HG02938 (cell line): ENCODE measurements at regions not wholly inside any gene's neighbourhood (a gene's known extent, or its start where the extent isn't known, plus 50 kb on each side); places are given as distances from the start of the nearest gene placed in this dataset.

Experiments
- ATAC-seq: cut with Tn5 transposase; IDR thresholded peaks from one replicate; pipeline ENCODE4 v1.9.1; 2021; ENCODE audit warnings: mild to moderate bottlenecking, moderate library complexity; ENCODE audit not compliant: unreplicated experiment

DNA sequence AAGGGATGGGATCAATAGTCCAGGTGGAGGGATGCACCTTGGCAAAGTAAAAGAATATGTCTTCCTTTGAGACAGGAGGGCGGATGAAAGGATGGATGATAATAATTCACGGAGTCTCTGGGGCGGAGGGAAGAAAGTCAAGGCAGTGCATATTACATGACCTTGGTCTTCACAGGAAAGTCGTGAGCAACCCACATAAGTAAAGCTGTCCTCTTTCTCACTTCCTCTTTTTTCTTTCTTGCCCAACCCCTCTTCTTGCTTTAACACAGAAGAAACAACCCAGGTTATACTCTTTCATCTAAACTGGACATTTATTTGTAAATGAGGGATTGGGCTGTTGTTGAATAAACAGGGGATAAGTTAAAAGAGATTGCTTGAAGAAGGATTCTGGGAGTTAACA is 168.7 kb upstream of the SKOR2 start:
- peak; percentile 80 for ATAC-seq

DNA sequence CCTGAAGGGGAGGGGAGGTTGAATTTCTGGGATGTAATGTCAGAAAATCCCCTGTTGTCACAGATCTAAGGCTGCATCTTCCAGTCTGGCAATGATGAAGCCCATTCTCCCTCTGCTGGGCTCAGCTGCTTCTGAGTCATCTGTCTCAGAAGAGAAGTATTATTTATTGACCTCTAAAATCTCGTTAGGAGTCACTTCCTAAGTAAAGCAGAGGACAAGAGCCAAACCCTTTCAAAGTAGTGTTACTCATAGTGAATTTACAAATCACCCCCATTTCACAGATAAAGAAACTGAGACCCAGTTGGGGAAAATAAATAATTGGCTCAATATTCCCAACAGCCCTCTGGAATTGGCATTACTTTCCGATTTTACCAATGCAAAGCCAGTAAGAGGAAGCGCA is 167.3 kb upstream of the SKOR2 start:
- ATAC-seq: no peak

DNA sequence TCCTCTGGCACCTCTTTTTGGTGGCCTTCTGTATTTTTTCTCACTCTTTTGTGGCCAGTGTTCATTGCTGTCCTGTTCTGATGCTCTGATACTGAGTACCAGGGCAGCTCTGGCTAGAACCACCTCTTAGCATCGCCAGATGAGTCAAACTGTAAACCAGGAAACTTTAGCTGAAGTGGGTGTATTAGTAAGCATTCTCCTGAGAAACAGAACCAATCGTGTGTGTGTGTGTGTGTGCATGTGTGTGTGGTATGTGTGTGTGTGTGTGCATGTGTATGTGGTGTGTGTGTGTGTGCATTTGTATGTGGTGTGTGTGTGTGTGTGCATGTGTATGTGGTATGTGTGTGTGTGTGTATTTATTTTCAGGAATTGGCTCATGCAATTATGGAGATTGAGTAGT is 166.3 kb upstream of the SKOR2 start:
- ATAC-seq: no peak

DNA sequence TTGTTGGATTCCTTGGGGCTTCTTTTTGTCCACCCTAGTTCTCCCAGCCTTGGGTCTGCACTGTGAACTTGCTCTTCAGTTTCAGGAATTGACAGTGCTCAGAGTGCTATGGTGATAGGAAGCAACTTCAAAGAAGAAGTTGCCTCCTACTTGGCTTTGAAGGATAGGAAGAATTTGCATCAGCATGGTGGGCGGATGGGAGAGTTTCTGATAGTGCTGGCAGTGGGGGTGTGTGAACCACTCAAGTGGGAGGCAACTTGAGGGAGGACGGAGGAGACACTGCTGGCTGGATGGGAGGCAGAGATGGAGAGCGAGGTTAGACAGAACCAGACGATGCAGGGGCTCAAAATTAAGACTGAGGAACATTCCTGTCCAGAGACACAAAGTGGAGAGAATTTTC is 164.4 kb upstream of the SKOR2 start:
- ATAC-seq: no peak

DNA sequence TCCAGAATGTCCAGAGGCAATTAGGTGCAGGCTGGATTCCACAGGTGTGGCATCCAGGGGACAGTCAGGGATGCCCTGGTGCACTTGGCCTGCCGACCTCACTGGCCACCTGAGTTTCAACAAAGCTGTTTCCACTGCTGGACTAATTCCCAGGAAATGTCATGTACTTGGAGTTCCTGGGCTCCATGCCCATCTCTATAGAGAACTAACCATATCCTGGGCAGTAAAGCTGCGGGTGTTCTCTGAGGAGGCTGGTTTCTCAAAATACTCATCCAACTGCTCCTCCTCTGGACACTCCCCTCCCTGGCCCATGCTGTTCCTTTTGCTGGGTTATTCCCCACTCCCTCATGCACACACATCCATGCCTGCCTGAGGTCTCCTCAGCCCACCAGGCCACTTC is 161.9 kb upstream of the SKOR2 start:
- no peak for ATAC-seq

DNA sequence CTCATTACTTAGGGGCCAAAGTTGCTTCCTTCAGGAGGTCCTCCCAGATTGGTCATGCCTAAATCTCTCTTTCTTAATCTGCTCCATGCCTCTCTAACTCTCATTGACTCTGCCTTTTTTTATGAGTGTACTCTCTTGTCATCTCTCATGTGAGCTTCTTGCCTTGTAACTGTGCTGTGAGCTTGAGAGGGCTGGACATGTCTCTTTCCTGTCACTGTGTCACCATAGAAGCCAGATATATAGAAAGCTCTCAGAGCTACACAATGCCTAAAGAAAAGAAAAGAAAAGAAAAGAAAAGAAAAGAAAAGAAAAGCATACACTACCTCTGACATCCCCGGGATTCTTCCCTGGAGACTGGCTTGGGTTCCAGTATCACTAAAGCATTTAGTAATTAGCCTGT is 161.5 kb upstream of the SKOR2 start:
- no peak for ATAC-seq

DNA sequence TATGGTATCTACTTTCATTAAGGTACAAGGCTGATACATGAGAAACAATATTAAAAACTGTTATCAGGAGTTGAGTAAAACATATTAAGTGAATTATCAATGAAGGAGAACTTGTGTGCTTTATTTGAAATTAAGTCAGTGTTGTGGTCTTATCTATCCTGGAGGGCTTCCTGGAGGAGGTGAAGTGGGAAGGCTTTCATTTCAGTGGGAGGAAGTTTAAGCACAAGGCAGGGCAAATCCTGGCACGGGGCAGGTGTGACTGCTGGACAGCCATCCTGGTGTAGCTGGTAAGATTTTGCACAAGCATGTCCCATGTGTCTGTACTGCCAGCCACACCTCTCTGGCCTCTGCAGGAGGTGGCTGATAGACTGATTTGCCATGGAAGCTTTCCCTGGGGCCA is 159.7 kb upstream of the SKOR2 start:
- ATAC-seq: no peak

DNA sequence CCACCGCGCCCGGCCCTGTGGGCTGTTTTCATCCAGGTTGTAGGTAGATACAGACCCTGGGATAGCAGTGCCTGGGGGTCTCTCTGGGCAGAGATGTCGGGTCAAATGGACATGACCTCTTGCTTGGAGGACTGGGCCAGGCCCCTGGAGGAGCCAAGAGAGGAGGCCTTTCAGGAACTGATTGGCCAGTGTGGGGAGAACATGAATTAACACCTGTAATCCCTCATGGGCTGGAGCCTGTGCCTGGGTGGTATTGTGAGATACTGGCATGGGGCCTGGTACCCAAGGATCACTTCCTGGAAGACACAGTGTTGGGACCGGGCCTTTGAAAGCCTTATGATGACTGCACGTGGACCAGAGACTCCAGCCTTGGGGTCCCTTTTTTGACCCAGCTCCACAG is 158.7 kb upstream of the SKOR2 start:
- no peak for ATAC-seq

DNA sequence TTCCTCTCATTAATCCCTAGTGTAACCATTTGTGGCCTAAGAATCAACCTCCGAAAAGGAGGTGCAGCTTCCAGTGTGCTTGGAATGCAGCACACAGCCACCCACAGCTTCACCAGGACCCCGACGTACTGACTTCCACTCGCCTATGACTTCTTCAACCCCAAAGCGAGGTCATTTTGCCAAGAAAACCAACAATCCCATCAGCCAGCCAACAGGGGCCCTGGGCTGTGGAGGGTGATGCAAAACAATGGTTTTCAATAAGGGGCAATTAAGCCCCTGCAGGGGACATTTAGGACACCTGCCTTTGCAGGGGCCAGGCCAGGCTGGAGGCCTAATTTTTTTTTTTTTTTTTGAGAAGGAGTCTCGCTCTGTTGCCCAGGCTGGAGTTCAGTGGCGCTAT is 158.1 kb upstream of the SKOR2 start:
- ATAC-seq: no peak

DNA sequence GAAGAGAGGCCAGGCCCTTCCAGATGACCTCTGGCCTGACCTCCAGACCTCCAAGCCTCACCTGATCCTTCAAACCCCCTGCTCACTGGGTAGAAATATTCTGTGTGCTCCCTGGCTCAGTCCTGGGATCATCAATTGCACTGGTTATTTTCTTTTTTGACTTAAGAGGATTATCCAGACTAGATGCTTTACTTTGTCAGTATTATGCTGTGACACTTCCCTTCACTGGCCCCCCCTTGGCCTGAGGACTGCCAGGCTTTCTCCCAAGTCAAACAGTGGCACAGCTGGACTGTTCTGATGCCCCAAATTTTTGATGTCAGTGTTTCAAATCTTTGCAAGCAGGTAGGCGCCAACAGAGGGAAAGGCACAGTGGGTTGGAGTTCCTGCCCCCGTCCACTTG is 156.3 kb upstream of the SKOR2 start:
- no peak for ATAC-seq

DNA sequence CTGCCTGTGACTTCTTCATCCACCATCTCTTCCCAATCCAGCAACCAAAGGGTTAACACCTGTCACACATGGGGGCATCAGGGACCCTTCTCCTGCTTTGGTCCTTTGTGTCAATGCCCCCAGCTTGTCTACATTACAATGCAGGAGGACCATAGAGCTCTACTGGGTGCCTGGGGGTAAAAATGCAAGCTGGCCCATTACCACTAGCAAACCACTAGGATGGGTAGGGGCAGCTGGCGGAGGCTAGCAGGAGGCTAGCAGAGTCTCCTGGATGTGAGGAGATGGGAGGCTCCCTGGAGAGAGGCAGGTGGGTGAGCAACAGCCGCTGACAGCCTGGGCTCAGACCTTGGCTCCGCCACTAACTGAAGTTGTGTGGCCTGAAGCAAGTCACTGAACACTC is 153.4 kb upstream of the SKOR2 start:
- ATAC-seq: no peak

DNA sequence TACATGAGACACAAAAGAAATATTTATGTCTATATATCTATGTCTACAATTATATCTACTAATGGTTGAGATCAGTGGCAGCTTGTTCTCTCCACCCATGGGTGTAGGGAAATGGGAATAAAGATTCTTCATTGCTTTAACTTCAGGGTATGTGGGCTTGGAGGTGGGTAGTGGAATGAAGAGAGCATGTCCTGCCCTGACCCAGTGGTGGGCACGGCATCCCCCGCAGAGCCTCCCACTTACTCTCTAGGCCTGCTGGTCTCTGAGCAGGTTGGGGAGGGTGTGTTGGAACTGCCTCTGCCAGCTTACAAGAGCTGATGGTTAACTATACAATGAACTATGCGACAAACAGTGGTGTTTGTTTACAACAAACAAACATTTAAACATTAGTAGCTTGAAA is 152.5 kb upstream of the SKOR2 start:
- ATAC-seq: no peak

DNA sequence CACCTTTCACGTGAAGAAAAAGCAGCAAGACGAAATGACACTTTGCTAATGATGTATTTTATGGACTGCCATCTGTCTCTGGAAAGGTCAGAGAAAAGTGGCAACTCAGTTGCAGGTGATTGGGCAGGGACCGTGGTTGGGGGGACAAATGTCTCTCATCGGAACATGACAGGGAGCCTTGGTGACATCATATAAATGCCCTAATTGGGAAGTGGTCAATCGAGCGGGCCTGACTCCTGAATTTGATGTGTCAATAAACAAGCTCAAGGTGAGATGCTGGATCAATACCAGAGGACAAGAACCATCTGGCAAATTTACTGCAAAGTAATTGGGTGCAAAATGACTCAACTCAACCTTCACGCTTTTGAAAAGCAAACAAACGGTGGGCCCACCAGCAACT is 151.9 kb upstream of the SKOR2 start:
- no peak for ATAC-seq

DNA sequence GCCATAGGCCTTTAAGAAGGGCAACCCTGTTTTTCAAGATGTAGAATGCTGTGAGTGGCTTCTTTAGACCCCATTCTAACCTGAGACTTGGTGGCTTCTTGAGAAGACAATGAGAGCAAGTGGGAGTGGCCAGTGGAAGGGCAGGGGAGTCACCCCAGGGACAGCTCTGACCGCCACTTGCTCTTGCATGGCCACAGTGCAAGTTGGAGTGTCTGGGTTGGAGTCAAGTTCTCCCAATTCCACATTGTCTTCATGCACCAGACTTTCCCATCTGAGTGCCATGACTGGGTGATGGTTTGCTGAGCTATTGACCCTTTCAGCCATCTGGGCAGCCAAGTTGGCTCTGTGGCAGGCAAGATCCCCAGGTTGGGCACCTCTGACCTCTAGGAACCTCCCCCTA is 148.0 kb upstream of the SKOR2 start:
- ATAC-seq: no peak

DNA sequence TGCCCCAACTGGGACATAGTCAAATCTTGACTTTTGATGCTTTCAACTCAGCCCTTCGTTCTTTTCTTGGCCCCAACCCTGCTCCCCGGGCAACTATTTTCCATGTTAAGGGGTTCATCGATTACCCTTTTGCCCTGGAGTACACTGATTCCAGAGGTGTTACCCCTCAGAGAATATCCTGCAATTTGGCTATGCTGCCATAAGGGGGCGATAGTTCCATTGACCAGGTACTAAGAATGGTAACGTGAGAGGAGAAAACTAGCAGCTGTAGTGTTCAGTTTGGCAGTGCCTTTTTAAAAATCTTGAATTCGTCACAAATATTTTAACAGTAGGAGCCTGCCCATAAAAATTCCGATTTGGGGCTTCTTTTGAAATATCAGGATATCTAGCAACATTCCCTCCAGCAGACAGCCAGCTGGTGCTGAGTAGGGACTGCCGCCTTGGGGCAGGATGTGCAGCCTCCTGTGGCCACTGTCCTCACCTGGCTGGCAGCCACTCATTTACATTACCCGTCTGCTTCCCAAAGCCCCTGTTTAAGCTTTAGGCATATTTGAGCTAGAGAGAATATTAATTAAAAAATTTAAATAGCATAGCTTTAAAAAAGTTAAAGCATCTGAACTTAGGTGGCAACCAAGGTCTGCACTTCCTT is 146.3 kb upstream of the SKOR2 start:
- ATAC-seq: no peak

DNA sequence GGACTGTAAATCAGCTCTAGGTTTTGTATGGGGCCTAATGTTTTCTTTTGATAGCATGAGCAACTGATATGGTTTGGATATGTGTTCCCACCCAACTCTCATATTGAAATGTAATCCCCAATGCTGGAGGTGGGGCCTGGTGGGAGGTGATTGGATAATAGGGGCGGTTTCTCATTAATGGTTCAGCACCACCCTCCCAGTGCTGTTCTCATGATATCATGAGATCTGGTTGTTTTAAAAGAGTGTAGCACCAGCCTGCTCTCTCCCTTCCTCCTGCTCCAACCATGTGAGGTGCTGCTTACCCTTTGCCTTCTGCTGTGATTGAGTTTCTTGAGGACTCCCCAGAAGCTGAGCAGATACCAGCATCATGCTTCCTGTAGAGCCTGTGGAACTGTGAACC is 140.2 kb upstream of the SKOR2 start:
- no peak for ATAC-seq

DNA sequence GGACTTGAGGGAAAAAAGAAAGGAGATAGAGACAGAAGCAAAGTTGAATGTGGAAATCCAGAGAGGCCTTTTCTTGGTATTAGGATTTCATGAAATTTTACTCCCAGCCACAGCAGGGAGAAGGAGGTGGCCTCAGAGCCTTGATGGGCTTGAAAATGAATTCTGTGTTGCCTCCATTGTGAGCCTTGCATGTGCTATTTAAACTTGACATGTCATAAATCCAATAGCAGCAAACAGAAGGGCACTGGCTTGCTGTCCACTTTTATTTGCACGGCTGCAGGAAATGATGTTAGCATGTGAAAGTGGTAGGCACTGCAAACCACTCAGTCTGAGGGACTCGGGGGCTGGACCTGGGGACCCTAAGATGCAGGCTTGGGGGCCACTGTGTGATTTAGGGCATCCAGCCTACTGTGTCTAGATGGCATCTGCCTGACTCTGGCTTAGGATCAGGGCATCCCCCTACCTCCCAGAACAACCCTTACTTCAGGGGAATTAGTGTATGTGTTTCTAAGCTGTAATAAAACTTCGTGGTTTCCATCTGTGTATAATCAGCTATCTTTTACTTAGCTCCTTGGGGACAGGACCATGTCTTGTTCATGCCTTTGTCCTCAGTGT is 139.1 kb upstream of the SKOR2 start:
- ATAC-seq: no peak

DNA sequence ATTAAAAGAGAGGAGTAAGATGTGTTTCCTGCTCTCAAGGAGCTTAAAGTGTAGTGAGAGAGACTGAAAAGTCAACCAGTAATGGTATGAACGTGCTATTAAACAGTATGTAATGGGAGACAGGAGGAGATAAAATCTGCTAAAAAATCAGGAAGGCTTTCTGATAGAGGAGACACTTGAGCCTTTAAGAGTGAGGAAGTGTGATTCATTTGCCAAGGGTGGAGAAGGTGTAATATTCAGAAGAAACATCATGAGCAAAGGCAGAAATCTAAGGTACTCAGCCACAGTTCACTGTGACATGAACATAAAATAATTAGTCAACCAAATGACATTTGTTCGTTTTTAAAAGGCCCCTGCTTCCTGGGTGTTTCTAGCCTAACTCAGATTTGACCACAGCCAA is 137.8 kb upstream of the SKOR2 start:
- ATAC-seq: no peak

DNA sequence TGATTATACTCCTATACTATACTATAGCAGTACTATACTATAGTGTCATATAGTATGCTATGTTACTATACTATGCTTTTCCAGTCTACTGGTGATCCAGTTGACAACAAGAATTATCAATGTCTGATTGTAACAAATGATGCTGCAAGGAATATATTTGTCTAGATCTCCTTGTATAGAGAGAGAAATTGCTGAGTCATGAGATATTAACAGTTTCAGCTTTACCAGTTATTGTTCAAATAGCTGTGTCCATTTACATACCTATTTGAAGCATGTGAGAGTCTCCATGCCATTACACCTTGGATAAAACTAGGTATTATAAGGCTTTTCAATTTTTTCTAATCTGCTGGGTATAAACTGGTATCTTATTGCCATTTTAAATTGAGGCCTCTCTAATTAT is 136.4 kb upstream of the SKOR2 start:
- ATAC-seq: no peak

DNA sequence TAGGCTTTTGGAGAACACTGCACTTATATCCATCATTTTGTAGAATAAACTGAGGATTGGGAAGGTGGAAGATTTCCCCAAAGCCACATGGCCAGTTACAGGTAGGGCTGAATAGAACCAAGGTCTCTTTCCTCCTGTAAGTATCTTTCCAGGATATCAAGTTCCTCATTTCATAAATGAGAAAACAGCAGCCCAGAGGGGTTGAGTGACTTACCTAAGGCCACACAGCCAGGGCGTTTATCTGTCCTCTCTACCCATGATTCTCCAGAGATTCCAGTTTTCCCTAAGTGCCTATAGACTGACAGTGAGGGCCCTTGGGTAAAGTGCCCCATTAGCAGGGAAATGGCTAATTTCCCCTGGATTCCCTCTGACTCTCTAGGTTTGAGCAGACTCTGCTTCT is 132.3 kb upstream of the SKOR2 start:
- no peak for ATAC-seq

DNA sequence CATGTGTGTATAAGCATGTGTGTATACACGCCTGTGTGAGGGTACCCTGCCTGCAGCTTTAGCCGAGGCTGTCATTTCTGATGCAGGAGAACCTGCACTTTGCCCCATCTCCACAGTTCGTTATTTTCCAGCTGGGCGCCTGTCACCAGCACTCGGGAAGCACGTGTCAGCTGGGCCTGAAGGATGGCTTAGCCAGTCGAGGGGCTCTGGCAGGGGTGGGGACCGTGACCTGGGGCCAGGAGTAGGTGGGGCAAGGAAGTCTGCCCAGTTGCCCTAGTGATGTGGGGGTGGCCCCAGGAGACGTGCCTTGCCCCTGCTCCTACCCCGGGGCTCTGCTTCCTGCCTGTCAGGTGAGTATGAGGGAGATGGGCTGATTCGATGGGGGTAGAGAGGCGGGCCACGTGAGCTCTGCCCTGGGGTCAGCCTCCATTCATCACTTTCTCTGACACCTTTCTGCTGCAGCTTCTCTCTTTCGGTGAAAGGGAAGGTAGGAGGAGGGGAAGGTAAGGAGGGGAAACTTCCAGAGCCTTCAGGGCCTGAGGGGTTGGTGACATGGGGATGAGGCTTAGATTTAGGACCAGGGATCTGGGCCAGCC is 130.6 kb upstream of the SKOR2 start:
- ATAC-seq: no peak

DNA sequence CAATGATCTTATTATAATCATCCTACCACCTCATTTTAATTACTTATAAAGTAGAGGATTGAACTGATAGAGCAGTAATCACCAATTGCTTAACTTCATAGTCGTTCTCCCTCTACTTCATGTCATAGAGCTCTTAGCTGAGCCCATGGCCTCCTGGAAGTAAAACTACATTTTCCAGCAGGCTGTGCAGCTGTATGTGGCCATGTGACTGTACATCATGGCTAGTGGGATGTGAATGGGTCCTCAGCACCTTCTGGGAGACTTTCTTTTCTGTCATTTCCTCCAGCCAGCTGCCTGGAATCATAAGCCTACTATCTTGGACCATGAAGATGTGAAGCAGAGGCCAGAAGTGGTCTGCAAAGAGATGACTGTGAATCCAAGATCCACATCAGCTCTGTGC is 128.7 kb upstream of the SKOR2 start:
- no peak for ATAC-seq

DNA sequence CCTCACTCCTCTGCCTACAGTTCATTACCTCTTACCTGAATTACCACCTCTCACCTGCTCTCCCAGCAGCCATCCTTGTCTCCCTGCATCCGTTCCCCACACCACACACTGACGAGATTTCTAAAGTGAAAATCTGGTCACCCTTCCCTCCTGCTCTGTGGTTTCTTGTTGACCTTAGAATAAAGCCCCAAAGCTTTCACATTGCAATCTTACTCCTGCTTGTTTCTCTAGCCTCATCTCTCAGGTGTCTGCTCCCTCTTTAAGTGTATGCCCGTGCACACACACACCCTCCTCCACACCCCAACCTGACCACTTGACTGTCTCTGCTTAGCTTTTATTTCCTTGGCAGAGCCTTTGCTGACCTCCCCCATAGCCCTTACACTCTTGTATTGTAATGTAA is 122.0 kb upstream of the SKOR2 start:
- no peak for ATAC-seq
